GM12864 (cell line): ENCODE measurements at regions not wholly inside any gene's neighbourhood (a gene's known extent, or its start where the extent isn't known, plus 50 kb on each side); places are given as distances from the start of the nearest gene placed in this dataset.
A peak's percentile ranks its signal among the peaks of the same experiment; 100 is the strongest.

Experiments used
- DNase-seq: peaks from one replicate; pipeline ENCODE4 v3.0.0-alpha.2; 2011; ENCODE audit warnings: low read depth
- H3K4me3 ChIP-seq: 2 replicates; pipeline ENCODE4 v1.5.1; 2011; ENCODE audit warnings: mild to moderate bottlenecking, low read depth, low read length, control low read depth
- CTCF ChIP-seq: IDR thresholded peaks from 2 replicates; pipeline ENCODE4 v1.5.1; 2011; ENCODE audit warnings: low read depth, mild to moderate bottlenecking, moderate library complexity, low read length, control low read depth, inconsistent platforms; ENCODE audit errors: missing control alignments

GRCh38 chr1:34518146-34518699, 236.6 kb upstream of the GJB5 start:
- H3K4me3 ChIP-seq: no peak overlapping the region
- no peak for DNase-seq
- TF ChIP-seq CTCF: no peak

- no peak for DNase-seq
- H3K4me3 ChIP-seq: no peak overlapping the region
- no peak for TF ChIP-seq CTCF
Measured at GRCh38 chr1:34520111-34520510, 234.7 kb upstream of the GJB5 start.

DNA sequence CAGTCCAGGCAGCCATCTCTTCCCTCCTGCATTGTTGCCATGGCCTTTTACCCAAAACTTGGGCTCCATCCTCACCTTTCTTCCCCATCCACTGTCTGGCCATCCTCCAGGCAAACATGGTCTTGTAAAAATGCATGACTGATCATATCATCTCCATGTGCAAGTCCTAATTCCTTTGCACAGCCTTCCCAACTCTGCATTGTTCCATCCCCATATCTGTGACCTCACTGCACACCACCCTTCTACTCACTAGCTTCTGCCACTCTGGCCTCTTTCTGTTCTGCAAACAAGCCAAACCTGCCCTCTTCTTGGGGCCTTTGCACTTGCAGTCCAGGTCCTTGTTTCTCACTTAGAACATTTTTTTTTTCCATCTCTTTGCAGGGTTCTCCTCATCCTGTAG, 230.1 kb upstream of the GJB5 start:
- TF ChIP-seq CTCF: no peak
- no peak for DNase-seq
- H3K4me3 ChIP-seq: no peak overlapping the region

- H3K4me3 ChIP-seq: no peak overlapping the region; the same call in 1 of the 2 replicates
- no peak for TF ChIP-seq CTCF
- peak; percentile 47 for DNase-seq
Measured at GRCh38 chr1:34529935-34530859, 224.7 kb upstream of the GJB5 start.

- H3K4me3 ChIP-seq: no peak overlapping the region; the same call in 1 of the 2 replicates
- DNase-seq: peak; percentile 48
- TF ChIP-seq CTCF: no peak
Measured at GRCh38 chr1:34532113-34532512, 222.7 kb upstream of the GJB5 start.

- no peak for TF ChIP-seq CTCF
- no peak for DNase-seq
Measured at GRCh38 chr1:34538481-34538880, 216.4 kb upstream of the GJB5 start.

More at GRCh38 chr1:34538481-34538880, 216.4 kb upstream of the GJB5 start:
- no peak overlapping the region for H3K4me3 ChIP-seq
